NCI-H146 (cell line): ENCODE measurements at regions not wholly inside any gene's neighbourhood (a gene's known extent, or its start where the extent isn't known, plus 50 kb on each side); places are given as distances from the start of the nearest gene placed in this dataset.
"Not testable (repeated sequence)": the region's sequence is repeated elsewhere in the genome, so short reads cannot be mapped to it uniquely, and the experiment has no call there.

Experiments used
- DNase-seq: peaks from one replicate; lab custom pipeline; 2025; lab: John Stamatoyannopoulos, UW

DNA sequence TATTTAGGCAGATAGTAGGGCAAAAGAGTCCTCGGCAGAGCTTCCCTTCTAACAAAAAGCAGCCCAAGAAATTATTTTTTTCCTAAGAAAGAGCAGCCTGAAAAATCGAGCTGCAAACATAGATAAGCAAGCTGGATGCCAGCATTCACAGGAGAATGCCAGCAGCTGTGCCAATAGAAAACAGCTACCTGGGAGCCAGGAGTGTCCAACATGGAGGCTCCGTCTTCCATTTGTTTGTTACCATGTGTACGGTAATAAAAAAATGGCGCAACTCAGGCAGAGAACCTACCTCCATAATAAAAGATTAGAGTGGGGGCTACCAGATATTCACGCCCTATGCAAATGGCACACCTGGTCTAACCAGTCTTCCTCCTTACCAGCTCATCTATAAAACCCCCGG lies 77.6 kb upstream of the IPO5 start:
- peak; percentile 72 for DNase-seq

- DNase-seq, result no peak
Measured at GRCh38 chr13:97878431-97879375, 74.8 kb upstream of the IPO5 start.

DNA sequence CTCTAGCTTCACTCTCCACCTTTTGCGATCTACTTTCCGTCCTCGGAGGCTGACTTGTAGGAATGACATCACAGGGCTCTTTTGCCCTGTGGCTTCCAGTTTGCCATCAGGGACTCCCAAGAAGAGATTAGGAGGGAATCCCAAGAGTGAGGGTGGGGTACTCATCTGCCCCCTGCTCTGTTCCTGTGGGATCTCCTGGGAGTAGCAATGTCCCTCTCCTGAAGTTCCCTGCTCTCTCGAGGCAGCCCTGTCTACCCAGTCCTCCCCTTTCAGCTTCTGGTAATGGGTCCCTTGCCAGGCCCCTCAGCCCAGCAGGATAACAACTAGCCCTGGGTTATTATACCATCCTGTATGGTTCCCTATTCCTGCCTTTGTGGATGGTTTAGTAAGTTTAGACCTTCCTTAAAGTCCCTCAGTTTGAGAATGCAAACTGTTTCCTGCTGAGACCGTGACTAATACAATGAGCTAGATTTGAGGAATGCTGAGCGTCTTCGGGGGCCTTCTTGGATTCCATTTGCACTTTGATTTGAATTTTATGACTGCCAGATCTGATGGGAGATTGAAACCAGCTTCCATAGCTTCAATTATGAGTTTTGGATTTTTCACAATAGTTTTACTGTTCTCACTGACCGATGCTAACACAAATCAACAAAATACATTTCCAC lies 73.7 kb upstream of the IPO5 start:
- no peak for DNase-seq

- DNase-seq, result no peak
Measured at GRCh38 chr13:97880311-97880675, 73.2 kb upstream of the IPO5 start.

DNA sequence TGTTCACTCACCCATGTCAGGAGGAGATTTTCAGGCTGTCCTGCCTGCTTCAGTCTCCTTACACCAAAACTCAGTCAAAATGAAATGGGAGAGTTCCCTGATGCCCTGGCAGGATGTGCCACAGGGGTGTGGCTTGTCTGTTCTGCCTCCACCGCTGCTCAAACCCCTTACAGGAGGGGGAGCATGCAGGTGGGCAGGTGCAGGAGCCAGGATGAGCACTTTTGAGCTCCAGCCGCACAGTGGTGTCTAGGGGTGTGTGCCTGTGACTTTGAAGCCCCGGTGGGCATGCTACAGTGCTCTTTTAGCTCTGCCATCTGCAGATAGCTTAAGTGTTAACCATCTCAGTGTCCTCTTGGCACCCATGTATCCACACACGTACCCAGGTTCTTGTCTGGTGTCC lies 71.9 kb upstream of the IPO5 start:
- DNase-seq, result no peak

DNA sequence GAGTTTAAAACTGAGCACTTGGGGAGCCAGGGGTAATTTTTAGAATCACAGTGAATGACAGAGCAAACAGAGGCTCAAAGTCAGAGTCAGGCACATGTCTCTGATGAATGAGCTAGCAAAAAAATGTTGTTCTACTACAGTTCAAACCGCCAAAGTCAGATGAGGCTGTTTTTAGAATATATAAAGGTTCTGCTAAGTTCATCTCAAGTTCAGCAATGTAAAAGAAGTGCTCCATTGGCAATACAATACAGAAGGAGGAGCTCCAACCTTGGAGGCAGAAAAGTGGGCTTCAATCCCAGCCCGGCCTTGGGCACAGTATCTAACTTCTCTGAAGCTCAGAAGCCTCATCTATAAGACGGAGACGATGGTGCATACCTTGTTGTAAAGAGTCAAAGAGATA lies 70.1 kb upstream of the IPO5 start:
- no peak for DNase-seq

- no peak for DNase-seq
Measured at GRCh38 chr13:97884707-97885468, 68.6 kb upstream of the IPO5 start.

DNA sequence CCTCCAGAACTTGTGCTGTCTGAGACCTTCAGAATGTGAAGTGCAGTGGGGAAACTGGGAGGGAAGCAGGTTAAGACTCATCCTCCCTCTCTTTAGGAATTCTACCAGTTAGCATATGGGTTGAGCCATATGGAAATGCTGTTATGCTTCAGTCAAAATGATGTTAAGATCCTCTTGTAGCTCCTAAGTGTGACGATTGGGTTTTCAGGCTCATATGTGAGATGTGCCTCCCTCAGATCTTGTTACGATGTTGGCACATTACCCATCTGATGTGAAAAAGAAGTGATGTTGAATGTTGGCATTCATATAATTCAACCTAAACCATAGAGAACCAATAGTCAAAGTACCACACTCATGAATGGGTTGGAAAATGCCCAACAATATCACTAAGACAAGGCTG lies 67.8 kb upstream of the IPO5 start:
- no peak for DNase-seq

GRCh38 chr13:97889803-97890202 lies 63.7 kb upstream of the IPO5 start:
- DNase-seq, result no peak

- no peak for DNase-seq
Measured at GRCh38 chr13:97890573-97890972, 62.9 kb upstream of the IPO5 start.

DNA sequence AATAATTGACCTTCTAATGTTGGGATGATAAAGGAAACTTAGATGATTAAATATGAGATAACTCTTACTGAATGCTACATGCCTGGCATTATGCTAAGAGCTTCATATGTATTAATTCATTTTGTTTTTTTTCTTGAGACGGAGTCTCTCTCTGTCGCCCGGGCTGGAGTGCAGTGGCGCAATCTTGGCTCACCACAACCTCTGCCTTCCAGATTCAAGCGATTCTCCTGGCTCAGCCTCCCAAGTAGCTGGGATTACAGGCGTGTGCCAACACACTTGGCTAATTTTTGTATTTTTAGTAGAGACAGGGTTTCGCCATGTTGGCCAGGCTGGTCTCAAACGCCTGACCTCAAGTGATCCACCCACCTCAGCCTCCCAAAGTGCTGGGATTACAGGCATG lies 61.5 kb upstream of the IPO5 start:
- DNase-seq, result not testable (repeated sequence)

- DNase-seq, result no peak
Measured at GRCh38 chr13:97892717-97893116, 60.8 kb upstream of the IPO5 start.

- DNase-seq, result no peak
Measured at GRCh38 chr13:97895383-97895782, 58.1 kb upstream of the IPO5 start.

GRCh38 chr13:97896446-97896845 lies 57.0 kb upstream of the IPO5 start:
- DNase-seq, result no peak

DNA sequence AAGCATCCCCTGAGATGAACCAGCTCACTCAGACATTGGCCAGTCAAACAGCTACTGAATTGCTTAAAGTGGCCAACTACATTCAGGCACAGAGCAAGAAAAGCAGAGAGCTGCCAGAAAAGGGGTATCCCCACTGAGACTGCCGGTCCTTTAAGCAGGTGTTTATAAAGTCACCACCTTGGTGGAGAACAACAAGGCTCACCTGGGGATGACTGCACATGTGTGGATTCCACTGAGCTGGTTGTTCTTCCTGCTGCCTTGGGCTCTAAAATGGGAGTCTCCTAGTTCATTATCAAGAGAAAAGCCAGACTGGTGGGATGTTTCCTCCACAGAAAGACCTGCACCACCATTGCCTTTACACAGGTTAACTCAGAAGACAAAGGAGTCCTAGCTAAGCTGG lies 51.8 kb upstream of the IPO5 start:
- DNase-seq, result no peak
